ENCODE measurements at regions not wholly inside any gene's neighbourhood (a gene's known extent, or its start where the extent isn't known, plus 50 kb on each side); places are given as distances from the start of the nearest gene placed in this dataset.

DNA sequence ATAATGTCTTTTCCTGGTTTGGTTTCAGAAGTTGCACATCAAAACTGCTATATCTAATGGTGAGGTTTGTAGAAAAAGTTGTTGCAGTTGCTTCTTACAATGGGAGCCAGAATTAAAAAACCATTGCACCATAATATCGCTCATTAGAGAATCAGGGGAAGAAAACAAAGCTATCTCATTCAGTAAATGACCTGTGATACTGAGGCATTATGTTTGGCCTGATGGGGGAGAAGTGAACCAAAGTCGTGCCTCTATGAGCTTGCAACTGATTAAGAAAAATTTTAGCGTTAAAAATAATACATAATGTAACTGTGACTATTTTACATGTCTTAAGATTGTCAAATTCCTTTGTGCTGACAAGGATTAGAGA, 60.2 kb upstream of the ARHGEF26 start:
- DNase-seq (ENCODE audit: low spot score): no peak

DNA sequence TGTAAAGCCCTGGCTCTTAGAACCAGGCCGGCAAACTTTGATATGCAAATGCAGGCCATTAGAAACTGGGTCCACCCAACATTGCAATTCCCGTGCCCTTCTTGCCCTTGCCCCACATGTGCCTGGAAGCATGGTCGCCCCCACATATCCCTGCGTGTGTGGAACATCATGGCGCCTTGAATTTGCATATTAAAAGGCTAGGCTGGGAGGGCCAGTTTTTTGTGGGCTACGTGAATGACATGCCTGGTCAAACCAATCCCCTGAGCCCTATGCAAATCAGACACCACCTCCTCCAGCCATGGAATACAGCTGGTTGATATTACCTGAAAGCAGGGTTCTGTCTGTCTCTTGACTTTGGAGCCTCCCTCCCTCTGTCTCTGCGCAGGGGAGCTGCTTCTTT, 58.7 kb upstream of the ARHGEF26 start:
- DNase-seq (ENCODE audit: low spot score): no peak

- no peak for DNase-seq (ENCODE audit: low spot score)
These were observed 50.0 kb upstream of the ARHGEF26 start for GRCh38 chr3:154071146-154071545.
